ENCODE measurements at regions not wholly inside any gene's neighbourhood (a gene's known extent, or its start where the extent isn't known, plus 50 kb on each side); places are given as distances from the start of the nearest gene placed in this dataset.

GRCh38 chr4:171170671-171171070, 642.5 kb upstream of the GALNTL6 start:
- Histone ChIP-seq H3K27ac (no peak overlapping the region), H3K9me3 (no peaks in the 10 kb centered on the region), H3K27me3 (no peaks in the 10 kb centered on the region), H3K4me3 (no peak overlapping the region), H3K4me1 (no peaks in the 10 kb centered on the region), H3K36me3 (no peaks in the 10 kb centered on the region)
- in situ Hi-C loops (cut with MboI; ENCODE audit: low sequenced_read_pairs in 4 of 4), result no loop called here
- TF ChIP-seq POLR2A (IDR thresholded peaks at IDR 0.05) (no peak), CTCF (IDR thresholded peaks at IDR 0.05 in 4 of 5, conservative IDR thresholded peaks at IDR 0.05 in 1 of 5) (no peak)
- DNase-seq (no peak), ATAC-seq (no peak)
- intact Hi-C loops (cut with DNase I; ENCODE audit: low total_unique reads), result no loop called here

GRCh38 chr4:171169396-171169795, 643.8 kb upstream of the GALNTL6 start:
- intact Hi-C loops (cut with DNase I; ENCODE audit: low total_unique reads) (no loop called here), in situ Hi-C loops (cut with MboI; ENCODE audit: low sequenced_read_pairs in 4 of 4) (no loop called here)
- ATAC-seq (no peak), DNase-seq (no peak)
- Histone ChIP-seq H3K9me3 (no peaks in the 10 kb centered on the region), H3K4me3 (no peak overlapping the region), H3K27ac (no peak overlapping the region), H3K27me3 (no peaks in the 10 kb centered on the region), H3K36me3 (no peaks in the 10 kb centered on the region), H3K4me1 (no peaks in the 10 kb centered on the region)
- TF ChIP-seq POLR2A (IDR thresholded peaks at IDR 0.05), result no peak

DNA sequence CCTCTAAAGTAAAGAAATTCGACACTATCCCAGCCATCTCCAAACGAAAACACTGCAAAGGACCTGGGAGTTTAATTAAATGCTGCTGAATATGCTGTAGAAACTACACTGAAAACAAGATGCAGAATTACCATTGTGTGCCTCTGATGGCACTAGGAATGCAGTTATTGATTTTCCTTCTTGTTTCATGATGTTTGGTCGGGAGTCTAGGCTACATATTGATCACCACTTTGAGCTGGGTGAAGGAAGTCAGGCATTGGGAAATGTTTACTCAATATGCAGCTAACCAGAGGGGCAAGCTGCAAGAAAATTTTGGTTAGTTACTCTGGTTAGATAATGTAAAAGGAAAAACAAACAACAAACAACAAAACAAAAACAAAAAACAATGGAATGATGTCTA, 650.7 kb upstream of the GALNTL6 start:
- intact Hi-C loops (cut with DNase I; ENCODE audit: low total_unique reads), result no loop called here
- H3K4me1 ChIP-seq, result no peaks in the 10 kb centered on the region
- no peak overlapping the region for H3K4me3 ChIP-seq
- no peaks in the 10 kb centered on the region for H3K36me3 ChIP-seq
- ATAC-seq (no peak), DNase-seq (no peak)
- TF ChIP-seq POLR2A (IDR thresholded peaks at IDR 0.05) (no peak), CTCF (IDR thresholded peaks at IDR 0.05 in 4 of 5, conservative IDR thresholded peaks at IDR 0.05 in 1 of 5) (no peak)
- in situ Hi-C loops (cut with MboI; ENCODE audit: low sequenced_read_pairs in 4 of 4), result no loop called here
- H3K9me3 ChIP-seq, result no peaks in the 10 kb centered on the region
- H3K27me3 ChIP-seq, result no peaks in the 10 kb centered on the region
- H3K27ac ChIP-seq, result no peak overlapping the region

GRCh38 chr4:171157462-171158082, 655.6 kb upstream of the GALNTL6 start:
- intact Hi-C loops (cut with DNase I; ENCODE audit: low total_unique reads) (no loop called here), in situ Hi-C loops (cut with MboI; ENCODE audit: low sequenced_read_pairs in 4 of 4) (no loop called here)
- no peaks in the 10 kb centered on the region for H3K4me1 ChIP-seq
- H3K27ac ChIP-seq, result no peak overlapping the region
- TF ChIP-seq CTCF (IDR thresholded peaks at IDR 0.05 in 4 of 5, conservative IDR thresholded peaks at IDR 0.05 in 1 of 5) (no peak), POLR2A (IDR thresholded peaks at IDR 0.05) (no peak)
- no peaks in the 10 kb centered on the region for H3K36me3 ChIP-seq
- DNase-seq (no peak), ATAC-seq (no peak)
- no peaks in the 10 kb centered on the region for H3K9me3 ChIP-seq
- H3K4me3 ChIP-seq, result no peak overlapping the region
- no peaks in the 10 kb centered on the region for H3K27me3 ChIP-seq

DNA sequence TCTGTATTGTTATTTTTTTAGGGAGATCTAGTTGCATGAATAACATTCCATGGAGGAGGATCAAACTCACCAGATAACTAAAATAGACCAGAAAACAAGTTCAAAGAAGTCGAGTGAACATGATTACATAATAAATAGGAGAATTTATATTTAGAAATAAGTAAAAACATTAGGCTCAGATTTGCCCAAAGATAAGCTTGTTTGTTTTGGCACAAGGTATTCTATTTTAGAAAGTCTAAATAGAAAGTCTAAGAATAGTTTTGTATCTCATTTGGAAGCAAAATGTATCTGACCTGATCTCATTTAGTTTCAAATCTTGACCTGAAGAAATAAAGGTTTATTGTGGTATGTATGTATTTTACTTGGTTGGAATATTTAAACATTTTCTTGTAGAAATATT, 670.6 kb upstream of the GALNTL6 start:
- intact Hi-C loops (cut with DNase I; ENCODE audit: low total_unique reads), result no loop called here
- H3K36me3 ChIP-seq, result no peaks in the 10 kb centered on the region
- H3K9me3 ChIP-seq, result no peaks in the 10 kb centered on the region
- no peaks in the 10 kb centered on the region for H3K4me1 ChIP-seq
- in situ Hi-C loops (cut with MboI; ENCODE audit: low sequenced_read_pairs in 4 of 4), result no loop called here
- TF ChIP-seq CTCF (IDR thresholded peaks at IDR 0.05 in 4 of 5, conservative IDR thresholded peaks at IDR 0.05 in 1 of 5) (no peak), POLR2A (IDR thresholded peaks at IDR 0.05) (no peak)
- no peaks in the 10 kb centered on the region for H3K27me3 ChIP-seq
- no peak overlapping the region for H3K27ac ChIP-seq
- no peak for DNase-seq
- ATAC-seq, result no peak
- H3K4me3 ChIP-seq, result no peak overlapping the region

All from gastrocnemius medialis (tissue), 4 donors.